ENCODE measurements at regions not wholly inside any gene's neighbourhood (a gene's known extent, or its start where the extent isn't known, plus 50 kb on each side); places are given as distances from the start of the nearest gene placed in this dataset.

- Histone ChIP-seq H4K91ac (replicated peaks; ENCODE audit: insufficient read length, low read length) (no peak overlapping the region), H3K23me2 (ENCODE audit: low read depth, low read length) (no peaks in the 10 kb centered on the region), H3K79me2 (ENCODE audit: control insufficient read depth in 1 of 2, insufficient read depth in 2 of 2, low read length in 2 of 2) (no peaks in the 10 kb centered on the region), H3K4me1 (replicated peaks in 1 of 4; ENCODE audit: control insufficient read depth in 3 of 4, insufficient read depth in 4 of 4, low read length in 3 of 4) (no peaks in the 10 kb centered on the region), H3K9me3 (ENCODE audit: insufficient read depth in 2 of 2, low read depth in 1 of 2, low read length in 1 of 2) (no peaks in the 10 kb centered on the region), H3K27ac (ENCODE audit: low read depth, low read length) (no peak overlapping the region), H4K5ac (ENCODE audit: insufficient read length, low read depth, low read length) (no peak overlapping the region), H2AK5ac (ENCODE audit: low read depth, low read length) (no peak overlapping the region), H2BK5ac (ENCODE audit: low read depth, low read length) (no peak overlapping the region), H3K4ac (replicated peaks; ENCODE audit: insufficient read length, low read depth, low read length) (no peak overlapping the region), H3K4me3 (ENCODE audit: extremely low read depth in 1 of 4, insufficient read depth in 2 of 4, low read depth in 3 of 4, low read length in 4 of 4) (no peak overlapping the region), H3K9ac (replicated peaks in 1 of 4; ENCODE audit: extremely low read depth in 1 of 4, low read depth in 3 of 4, low read length in 3 of 4) (no peak overlapping the region), H3K56ac (replicated peaks; ENCODE audit: insufficient read length, low read depth, low read length) (no peak overlapping the region), H2BK120ac (replicated peaks; ENCODE audit: low read depth, low read length) (no peak overlapping the region), H3K36me3 (ENCODE audit: control insufficient read depth in 2 of 4, insufficient read depth in 4 of 4, low read length in 3 of 4) (no peaks in the 10 kb centered on the region), H2AFZ (ENCODE audit: low read length) (no peak overlapping the region), H2BK12ac (ENCODE audit: low read depth, low read length) (no peak overlapping the region), H3K18ac (ENCODE audit: extremely low read depth, low read length) (no peak overlapping the region), H3K27me3 (replicated peaks in 1 of 4; ENCODE audit: control insufficient read depth in 3 of 4, extremely low read depth in 1 of 4, insufficient read depth in 3 of 4, low read length in 3 of 4) (no peaks in the 10 kb centered on the region), H2BK20ac (ENCODE audit: low read length) (no peak overlapping the region), H3K23ac (ENCODE audit: insufficient read length) (no peak overlapping the region), H3K79me1 (ENCODE audit: low read depth, low read length) (no peaks in the 10 kb centered on the region), H3K14ac (ENCODE audit: insufficient read length) (no peak overlapping the region), H3K4me2 (ENCODE audit: insufficient read depth in 1 of 2, low read depth in 2 of 2, low read length in 2 of 2) (no peak overlapping the region), H4K20me1 (replicated peaks in 1 of 2; ENCODE audit: control insufficient read depth in 1 of 2, insufficient read depth in 2 of 2, low read length in 2 of 2) (peaks cover 0 to 2% of the 10 kb centered on the region in 2 experiments), H2BK15ac (ENCODE audit: low read length) (no peak overlapping the region), H4K8ac (ENCODE audit: extremely low read depth, insufficient read depth, low read length) (no peak overlapping the region)
- TF ChIP-seq HDAC2 (IDR thresholded peaks at IDR 0.05; ENCODE audit: borderline replicate concordance in 1 of 2, low read depth in 2 of 2, low read length in 2 of 2): no peak
- no peak for TF ChIP-seq SP4 (IDR thresholded peaks at IDR 0.05; ENCODE audit: low read length)
- ChIA-PET CTCF (ENCODE audit: partially characterized antibody) (interaction anchor here (0.9 to 1.1 kb wide), 2 partner anchors 11 to 91 kb away, joined by 3 to 4 read pairs; no protein-coding TSS in a partner anchor), POLR2A (ENCODE audit: partially characterized antibody) (no interaction called here)
- no peak for DNase-seq (ENCODE audit: low read depth in 1 of 2, low spot score in 2 of 2)
- FAIRE-seq: no peak
- WGBS, 2 experiments (ENCODE audit: extremely low coverage in 1 of 2, insufficient coverage in 1 of 2, insufficient read length in 1 of 2, insufficient replicate concordance in 2 of 2, low coverage in 1 of 2, low lambda C conversion rate in 2 of 2, missing lambda C conversion rate in 1 of 2): 84% methylated on average over 1 of the region's 1 CpG; no CpG with 5 or more reads in 1 of the 2 experiments
These were observed 407.0 kb downstream of the DSEL start for GRCh38 chr18:67109535-67109934.

All from H1 (cell line).